Mammary epithelial cell (primary cell): ENCODE measurements at regions not wholly inside any gene's neighbourhood (a gene's known extent, or its start where the extent isn't known, plus 50 kb on each side); places are given as distances from the start of the nearest gene placed in this dataset.

Experiments
- CTCF ChIP-seq, 2 donors: IDR thresholded peaks in 1 of 2; conservative IDR thresholded peaks in 1 of 2; 2 replicates each; pipeline ENCODE4 v1.5.1; 2011 to 2012; ENCODE audit warnings: inconsistent platforms in 2 of 2, low read length in 2 of 2, mild to moderate bottlenecking in 2 of 2, control low read depth in 1 of 2, low read depth in 1 of 2; ENCODE audit not compliant: insufficient read depth in 1 of 2; ENCODE audit errors: extremely low read depth in 1 of 2
- EZH2 ChIP-seq: IDR thresholded peaks from 2 replicates; pipeline ENCODE4 v1.6.1; 2012; ENCODE audit warnings: low read length, inconsistent platforms, borderline replicate concordance

- TF ChIP-seq EZH2 (no peak), CTCF (conservative IDR thresholded peaks at IDR 0.05 in 1 of 2, IDR thresholded peaks at IDR 0.05 in 1 of 2; ENCODE audit: extremely low read depth in 1 of 2, insufficient read depth in 1 of 2, low read depth in 1 of 2, low read length in 2 of 2) (no peak)
These were observed 875.7 kb downstream of the SLC6A15 start for GRCh38 chr12:84036912-84037311.
